GM04504 (cell line): ENCODE measurements at regions not wholly inside any gene's neighbourhood (a gene's known extent, or its start where the extent isn't known, plus 50 kb on each side); places are given as distances from the start of the nearest gene placed in this dataset.

Source experiments
- DNase-seq: peaks from one replicate; pipeline ENCODE4 v3.0.0-alpha.2; 2012; ENCODE audit warnings: low read depth

DNA sequence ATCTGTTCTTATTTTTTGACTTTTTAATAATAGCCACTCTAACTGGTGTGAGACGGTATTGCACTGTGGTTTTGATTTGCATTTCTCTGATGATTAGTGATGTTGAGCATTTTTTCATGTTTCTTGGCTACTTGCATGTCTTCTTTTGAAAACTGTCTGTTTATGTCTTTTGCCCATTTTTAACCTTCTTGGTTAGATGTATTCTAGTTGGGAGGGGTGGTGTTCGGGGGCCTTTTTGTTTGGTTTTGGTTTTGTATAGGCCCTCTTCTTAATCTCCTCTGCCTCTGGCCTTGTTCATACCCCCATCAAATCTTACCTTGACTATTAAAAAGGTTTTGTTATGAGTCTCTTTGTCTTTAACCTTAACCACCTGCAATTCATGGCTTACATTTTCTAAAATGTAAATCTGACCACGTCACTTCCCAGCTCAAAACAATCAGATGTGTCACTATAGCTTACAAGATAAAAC is 107.8 kb upstream of the NR4A3 start:
- DNase-seq = no peak

DNA sequence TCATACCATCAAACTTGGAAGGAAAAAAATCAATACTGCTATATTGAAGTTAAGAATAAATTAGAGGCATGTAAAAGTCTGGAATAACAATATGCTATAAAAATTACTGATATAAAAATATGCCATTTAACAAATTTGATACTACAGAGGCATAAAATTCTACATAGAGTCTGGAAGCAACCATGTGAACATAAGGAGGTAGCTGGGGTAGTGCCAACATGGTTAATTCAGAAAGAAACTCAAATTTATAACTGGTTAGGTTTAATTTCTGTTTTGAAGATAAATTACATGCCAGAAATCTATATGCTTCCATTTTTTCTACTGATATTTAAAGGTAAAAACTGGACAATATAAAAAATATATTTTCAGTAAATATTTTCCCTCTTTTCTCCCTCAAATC is 103.1 kb upstream of the NR4A3 start:
- DNase-seq = no peak

DNA sequence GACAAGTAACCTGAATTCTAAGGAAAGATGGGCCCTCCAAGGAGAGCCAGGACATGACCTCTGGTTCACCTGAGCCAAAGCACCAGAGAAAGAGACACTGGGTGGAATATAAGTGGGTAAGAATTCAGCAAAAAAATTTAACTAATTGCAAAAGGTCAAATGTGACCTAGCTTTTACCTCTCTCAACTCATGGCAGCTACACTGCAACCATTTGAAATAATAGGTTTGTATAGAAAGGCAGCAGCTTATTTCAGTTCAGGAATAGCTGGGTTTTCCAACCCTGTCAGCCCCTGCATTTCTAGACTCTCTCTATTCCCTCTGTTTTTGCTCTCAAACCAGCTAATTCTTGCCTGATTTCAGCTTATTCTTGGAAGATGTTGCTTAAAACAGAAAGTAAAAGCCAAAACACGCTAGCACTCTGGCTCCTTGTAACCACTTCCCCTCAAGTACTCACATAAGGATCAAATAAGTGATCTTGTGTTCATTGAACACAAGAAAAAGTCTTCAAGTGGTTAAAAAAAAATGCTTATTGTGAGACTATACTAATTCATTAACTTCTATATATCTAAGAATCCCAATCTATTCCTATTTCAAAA is 101.1 kb upstream of the NR4A3 start:
- no peak for DNase-seq

DNA sequence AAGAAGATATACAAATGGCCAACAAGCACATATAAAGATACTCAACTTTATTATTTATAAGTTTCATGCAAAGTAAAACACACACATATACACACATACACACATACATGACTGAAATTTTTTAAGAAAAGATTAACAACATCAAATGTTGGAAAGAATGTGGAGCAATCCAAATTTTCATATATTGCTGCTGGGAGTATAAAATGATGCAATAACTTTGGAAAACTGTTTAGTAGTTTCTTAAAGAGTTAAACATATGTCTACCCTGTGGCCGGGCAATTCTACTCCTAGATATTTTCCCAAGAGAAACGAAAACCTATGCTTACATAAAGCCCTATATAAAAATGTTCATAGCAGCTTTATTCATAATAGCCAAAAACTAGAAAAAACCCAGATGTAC is 99.8 kb upstream of the NR4A3 start:
- no peak for DNase-seq

GRCh38 chr9:99722877-99723276 is 98.8 kb upstream of the NR4A3 start:
- no peak for DNase-seq

GRCh38 chr9:99724640-99725039 is 97.0 kb upstream of the NR4A3 start:
- no peak for DNase-seq

DNA sequence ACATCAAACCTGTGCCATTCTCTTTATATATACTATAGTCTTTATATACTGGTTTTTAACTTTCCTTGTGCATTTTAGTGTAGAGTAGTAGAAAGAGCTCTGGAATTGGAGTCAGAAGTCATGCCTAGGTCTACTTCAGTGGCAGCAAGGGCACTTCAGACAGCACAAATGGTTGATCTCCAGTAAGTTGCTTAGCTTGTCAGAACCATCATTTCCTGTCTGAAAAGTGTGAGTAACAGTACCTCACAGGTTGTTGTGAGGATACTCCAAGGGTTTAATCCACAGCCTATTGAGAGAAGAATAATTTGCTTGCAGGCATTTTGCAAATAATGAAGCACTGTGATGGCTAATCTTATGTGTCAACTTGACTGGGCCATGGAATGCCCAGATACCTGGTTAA is 95.8 kb upstream of the NR4A3 start:
- DNase-seq = no peak

DNA sequence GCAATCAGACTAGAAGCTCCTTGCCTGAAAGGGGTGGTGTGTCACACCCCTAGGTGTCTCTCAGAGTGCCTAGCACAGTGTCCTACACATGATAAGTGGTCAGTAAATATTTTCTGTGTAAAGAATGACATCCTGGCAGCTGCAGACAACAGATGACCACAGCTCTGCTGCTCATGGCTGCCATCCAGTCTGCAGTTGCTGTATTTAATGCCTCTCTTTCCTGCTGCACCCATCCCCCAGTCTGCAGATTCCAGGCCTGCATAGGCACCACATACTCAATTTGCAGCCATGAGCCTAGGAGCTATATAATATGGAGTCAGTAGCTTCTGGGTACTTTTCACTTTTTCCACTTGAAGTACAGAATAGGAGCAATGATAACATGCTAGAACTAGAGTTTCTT is 94.9 kb upstream of the NR4A3 start:
- no peak for DNase-seq

- no peak for DNase-seq
These were observed 91.6 kb upstream of the NR4A3 start for GRCh38 chr9:99730062-99730461.

DNA sequence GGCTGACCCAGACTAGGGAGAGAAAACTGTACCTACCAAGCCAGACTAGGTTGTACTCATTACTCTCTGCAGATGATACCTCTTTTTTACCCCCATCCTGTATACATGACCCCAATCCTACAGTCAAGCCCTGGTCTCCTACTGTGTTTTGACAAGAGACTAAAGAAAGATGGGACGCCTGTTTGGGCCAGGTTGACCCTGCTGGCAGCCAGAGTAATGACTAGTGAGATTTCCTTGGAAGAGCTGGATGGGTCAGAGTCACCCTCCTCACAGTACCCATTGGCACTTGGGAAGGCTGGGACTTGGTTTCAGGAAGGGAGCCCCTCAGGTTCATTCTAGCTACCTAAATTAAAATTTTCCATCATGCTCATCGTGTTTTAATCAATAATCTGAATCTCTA is 89.7 kb upstream of the NR4A3 start:
- DNase-seq = no peak

- DNase-seq = no peak
These were observed 89.0 kb upstream of the NR4A3 start for GRCh38 chr9:99732715-99733114.

DNA sequence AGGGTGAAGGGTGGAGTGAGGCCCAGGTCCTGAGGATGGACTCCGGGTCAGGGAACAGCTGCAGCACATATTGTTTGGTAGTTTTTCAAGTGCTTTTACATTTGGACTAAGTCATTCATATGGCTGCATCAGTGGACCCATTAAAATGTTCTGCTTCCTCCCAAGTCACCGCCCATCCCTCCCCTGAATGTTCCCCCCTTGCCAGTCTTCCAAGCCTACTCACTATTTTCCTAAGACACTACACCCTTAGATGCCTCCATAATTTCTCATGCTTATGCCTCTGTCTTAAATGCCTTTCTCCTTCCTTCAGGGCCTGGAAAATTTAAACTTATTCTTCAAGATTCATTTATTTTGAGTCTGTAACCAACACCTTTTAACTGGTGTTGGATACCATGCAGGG is 86.6 kb upstream of the NR4A3 start:
- DNase-seq = no peak

GRCh38 chr9:99736291-99736690 is 85.4 kb upstream of the NR4A3 start:
- DNase-seq = no peak

DNA sequence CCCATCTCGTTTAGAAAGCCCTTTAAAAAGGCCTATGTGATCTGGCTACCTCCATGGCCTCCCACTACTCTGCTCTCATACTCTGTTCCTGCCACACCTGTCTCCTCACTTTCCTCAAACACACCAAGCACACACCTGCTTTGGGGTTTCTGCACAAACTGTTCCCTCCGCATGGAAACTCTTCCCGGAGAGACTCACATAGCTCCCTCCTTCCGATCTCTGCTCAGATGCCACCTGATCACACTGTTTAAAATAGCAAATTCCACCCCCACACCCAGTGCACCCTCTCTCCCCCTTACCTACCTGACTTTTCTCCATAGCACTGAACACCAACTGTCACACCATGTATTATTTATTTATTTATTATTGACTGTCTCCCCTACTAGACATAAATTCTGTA is 84.0 kb upstream of the NR4A3 start:
- no peak for DNase-seq

DNA sequence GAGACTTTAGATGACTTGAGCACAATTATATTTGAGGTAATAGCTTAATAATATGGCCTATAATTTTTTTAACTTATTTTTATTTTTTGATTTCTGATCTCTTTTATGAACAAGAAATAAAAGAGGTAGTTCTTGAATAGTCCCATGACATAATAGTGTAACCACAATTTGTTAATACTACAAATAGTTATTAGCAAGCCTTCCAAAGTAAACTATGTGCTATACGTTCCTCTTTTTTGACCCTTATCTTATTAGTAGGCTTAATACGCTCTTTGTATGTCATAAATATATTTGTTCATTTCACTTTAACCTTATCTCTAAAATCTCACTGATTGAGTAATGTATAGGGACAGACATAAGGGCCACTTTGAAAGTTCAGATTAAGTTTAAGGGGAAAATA is 78.7 kb upstream of the NR4A3 start:
- no peak for DNase-seq

- no peak for DNase-seq
These were observed 78.2 kb upstream of the NR4A3 start for GRCh38 chr9:99743455-99743854.

DNA sequence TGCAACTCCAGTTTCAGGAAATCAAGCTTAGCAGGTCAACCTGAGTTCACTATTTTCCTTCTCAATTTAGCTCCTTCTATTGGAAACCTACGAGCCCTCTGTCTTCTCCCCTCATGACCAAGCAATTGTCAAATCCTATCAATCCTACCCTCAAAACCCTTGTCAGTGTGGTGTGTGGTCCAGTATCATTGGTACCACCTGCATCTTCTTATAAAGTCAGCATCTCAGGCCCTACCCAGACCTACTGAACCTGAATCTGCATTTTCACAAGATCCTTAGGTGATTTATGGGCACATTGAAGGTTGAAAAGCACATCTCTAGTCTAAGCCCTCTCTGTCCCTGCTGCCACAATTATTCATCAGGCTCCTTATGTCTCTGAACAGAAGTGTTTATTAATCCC is 77.6 kb upstream of the NR4A3 start:
- DNase-seq = no peak

DNA sequence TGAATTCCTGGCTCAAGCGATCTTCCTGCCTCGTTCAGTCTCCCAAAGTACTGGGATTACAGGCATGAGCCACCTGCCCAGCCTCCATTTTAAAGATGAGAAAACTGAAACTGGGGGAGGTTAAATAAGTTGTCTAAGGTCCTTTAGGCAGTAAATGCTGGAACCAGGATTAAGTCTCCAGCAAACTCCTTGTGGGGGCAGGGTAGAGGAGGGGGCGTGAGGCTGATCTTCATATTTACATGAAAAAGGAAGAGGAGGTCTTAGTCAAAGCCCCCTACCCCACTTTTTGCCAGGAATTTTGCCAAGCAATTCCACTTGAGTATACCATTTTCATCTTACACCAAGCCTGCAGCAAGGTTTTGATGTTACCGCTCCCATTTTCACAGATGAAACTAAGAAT is 76.6 kb upstream of the NR4A3 start:
- DNase-seq = no peak

DNA sequence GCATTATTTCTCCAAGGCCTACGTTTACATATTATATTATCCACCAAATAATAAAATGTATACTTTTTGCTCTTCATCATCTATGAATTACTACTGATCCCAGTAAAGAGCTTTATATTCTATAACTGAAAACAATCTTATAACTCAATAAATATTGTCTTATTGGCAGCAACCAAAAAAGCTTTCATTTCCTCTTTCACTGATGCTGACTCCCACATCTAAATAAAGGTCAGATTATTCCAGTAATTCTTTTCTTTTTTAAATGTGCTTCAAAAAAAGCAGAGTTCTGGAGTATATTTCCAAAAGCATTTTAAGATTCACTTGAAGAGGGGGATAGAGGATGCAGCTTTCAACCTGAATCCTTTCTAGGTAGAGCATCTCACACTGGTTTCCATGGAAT is 75.3 kb upstream of the NR4A3 start:
- DNase-seq = no peak

DNA sequence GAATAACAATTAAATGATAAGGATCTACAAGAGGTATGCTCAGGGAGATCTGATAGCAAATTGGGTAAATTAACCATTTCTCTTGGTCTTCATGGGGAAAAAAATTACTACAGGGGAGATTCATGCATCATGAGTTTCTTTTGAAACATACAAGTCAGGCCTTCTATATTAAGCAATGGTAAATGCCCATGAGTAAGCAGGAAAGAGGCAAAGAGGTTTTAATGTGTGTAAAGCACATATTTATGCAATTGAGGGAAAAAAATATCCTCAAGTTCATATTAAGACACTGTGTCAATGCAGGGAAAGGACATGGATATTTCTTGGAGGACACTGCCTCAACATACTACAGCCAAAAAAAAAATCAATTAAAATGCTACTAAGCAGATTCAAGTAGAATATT is 73.4 kb upstream of the NR4A3 start:
- DNase-seq = no peak

DNA sequence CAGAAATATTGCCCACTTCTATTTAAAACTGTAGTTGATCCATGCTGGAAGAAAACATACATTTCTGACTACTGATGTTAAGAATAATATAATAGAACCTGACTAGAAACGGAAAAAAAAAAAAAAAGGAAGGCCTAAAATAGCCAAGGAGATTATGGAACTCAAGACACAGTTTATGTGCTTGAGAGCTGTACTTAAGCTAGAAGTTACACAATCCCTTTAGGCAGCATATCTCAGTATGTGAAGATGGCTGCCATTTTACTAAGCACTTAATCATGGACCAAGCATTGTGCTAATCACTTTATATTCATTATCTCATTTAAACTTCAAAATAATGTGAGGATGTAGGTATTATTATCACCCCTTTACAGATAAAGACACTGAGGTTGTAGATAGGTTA is 73.0 kb upstream of the NR4A3 start:
- no peak for DNase-seq

DNA sequence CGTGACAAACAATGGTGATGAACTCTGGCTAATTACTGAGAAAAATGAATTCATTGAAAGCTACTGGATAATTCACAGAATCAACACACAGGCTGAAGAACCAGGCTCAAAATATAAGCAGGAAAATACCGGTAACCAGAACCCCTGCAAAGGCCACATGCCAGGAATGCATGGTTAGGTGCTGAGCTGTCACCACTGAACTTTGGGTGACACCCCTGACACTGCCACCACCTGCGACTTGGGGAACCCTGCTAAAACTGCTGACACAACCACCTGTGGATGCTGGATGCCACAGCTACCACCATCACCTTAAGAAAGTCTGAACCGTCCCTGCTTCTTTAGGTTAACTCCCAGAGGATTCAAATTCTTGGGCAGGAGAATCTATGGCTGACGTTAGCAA is 72.0 kb upstream of the NR4A3 start:
- no peak for DNase-seq

- DNase-seq = no peak
These were observed 71.2 kb upstream of the NR4A3 start for GRCh38 chr9:99750526-99750925.

DNA sequence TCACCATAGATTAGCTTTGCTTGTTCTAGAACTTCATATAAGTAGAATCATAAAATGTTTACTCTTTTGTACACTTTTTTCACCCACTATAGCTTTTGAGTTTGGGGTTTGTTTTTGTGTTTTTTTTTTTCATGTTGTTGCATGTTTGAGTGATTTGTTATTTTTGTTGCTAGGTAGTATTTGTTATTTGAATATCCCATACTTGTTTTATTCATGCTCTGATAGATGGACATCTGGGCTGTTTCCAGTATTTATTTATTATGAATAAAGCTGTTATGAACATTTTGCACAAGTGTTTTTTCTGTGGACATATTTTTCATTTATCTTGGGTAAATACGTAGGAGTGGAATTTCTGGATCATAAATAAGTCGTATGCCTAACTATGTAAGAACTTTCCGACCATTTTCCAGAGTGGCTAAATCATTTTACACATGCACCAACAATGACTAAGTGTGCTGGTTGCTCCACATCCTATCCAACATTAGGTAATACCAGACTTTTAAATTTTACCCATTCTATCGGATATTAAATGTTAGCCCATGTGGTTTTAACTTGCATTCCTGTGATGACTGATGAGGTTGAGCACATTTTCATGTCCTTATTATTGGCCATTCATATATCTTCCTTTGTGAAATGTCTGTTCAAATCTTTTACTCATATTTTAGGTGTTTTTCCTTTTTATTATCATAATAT is 69.1 kb upstream of the NR4A3 start:
- peak; percentile 72 for DNase-seq
